SU-DHL-6 (cell line): ENCODE measurements at regions not wholly inside any gene's neighbourhood (a gene's known extent, or its start where the extent isn't known, plus 50 kb on each side); places are given as distances from the start of the nearest gene placed in this dataset.

Source experiments
- CTCF ChIP-seq: fragments of 200-600 bp; sonication (generic); IDR thresholded peaks from one replicate; pipeline ENCODE4 v1.5.1; 2017; ENCODE audit warnings: antibody characterized with exemption, mild to moderate bottlenecking, low read length, moderate library complexity; ENCODE audit not compliant: insufficient read depth, poor library complexity, severe bottlenecking
- EZH2phosphoT487 ChIP-seq: fragments of 200-600 bp; sonication (generic), shearing (Covaris generic); conservative IDR thresholded peaks from 2 replicates; pipeline ENCODE4 v1.6.1; 2018; ENCODE audit warnings: mild to moderate bottlenecking, antibody characterized with exemption, low read length, moderate library complexity, mixed read lengths

DNA sequence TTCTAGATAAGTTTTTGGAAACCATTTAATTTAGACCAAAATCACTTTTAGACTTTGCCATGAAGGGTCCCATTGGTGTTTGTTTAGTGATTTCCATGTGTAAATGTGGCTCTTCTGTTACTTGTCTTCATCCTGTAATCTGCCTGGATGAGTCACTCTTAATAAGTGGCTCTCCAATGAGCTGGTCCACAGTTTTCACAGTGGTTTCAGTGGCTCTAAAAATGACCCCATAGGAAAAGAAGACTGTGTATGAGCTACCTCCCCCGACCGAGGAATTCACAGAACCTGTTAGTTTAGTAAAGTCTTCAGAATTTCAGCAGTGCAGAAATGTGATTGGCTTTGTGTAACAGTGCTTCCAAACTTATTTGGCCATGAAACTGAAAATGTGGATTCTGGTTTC, 492.0 kb upstream of the MARCKS start:
- no peak for TF ChIP-seq CTCF
- TF ChIP-seq EZH2phosphoT487: no peak
